WTC11 (cell line): ENCODE measurements at regions not wholly inside any gene's neighbourhood (a gene's known extent, or its start where the extent isn't known, plus 50 kb on each side); places are given as distances from the start of the nearest gene placed in this dataset.

Source experiments
- ATAC-seq: fragments of 200-7000 bp; cut with Tn5 transposase; 2 replicates; pipeline ENCODE4 v1.10.0; 2021; ENCODE audit warnings: mild to moderate bottlenecking, moderate library complexity
- CTCF ChIA-PET: fragments of 300-600 bp; sonication (Branson Sonifier 250); formaldehyde crosslinking; loops from one replicate; lab custom pipeline; 2021; ENCODE audit warnings: antibody characterized with exemption; lab: Charles Lee
- POLR2A ChIA-PET: fragments of 350-600 bp; sonication (Branson Sonifier 250); formaldehyde crosslinking; loops from one replicate; lab custom pipeline; 2021; ENCODE audit warnings: antibody characterized with exemption; lab: Charles Lee
- DNase-seq: peaks from one replicate; pipeline ENCODE4 v3.0.0; 2021; ENCODE audit warnings: low spot score
- H3K27ac Mint-ChIP-seq: 2 replicates; pipeline ENCODE4 v1.8.0; 2021; ENCODE audit warnings: mixed read lengths
- H3K27me3 Mint-ChIP-seq: 2 replicates; pipeline ENCODE4 v1.8.0; 2021; ENCODE audit warnings: low read depth, mild to moderate bottlenecking, moderate library complexity, mixed read lengths
- H3K36me3 Mint-ChIP-seq: 2 replicates; pipeline ENCODE4 v1.8.0; 2021; ENCODE audit warnings: mixed read lengths
- H3K4me1 Mint-ChIP-seq: 2 replicates; pipeline ENCODE4 v1.8.0; 2022; ENCODE audit warnings: mixed read lengths
- H3K4me3 Mint-ChIP-seq: 2 replicates; pipeline ENCODE4 v1.8.0; 2021; ENCODE audit warnings: mild to moderate bottlenecking, moderate library complexity, mixed read lengths
- H3K9me3 Mint-ChIP-seq: 2 replicates; pipeline ENCODE4 v1.8.0; 2021; ENCODE audit warnings: mixed read lengths
- CDX4 ChIP-seq: fragments of 250-450 bp; sonication (Bioruptor Pico); IDR thresholded peaks from 2 replicates; pipeline ENCODE4 v1.9.0; 2021; ENCODE audit warnings: moderate library complexity, mild to moderate bottlenecking, inconsistent platforms, borderline replicate concordance
- ELF4 ChIP-seq: sonication (generic); formaldehyde crosslinking; IDR thresholded peaks from 2 replicates; pipeline ENCODE4 v1.8.1; 2022; ENCODE audit warnings: low read depth, mild to moderate bottlenecking, moderate library complexity, missing genetic modification reagents
- FOXJ3 ChIP-seq: sonication (generic); formaldehyde crosslinking; IDR thresholded peaks from 2 replicates; pipeline ENCODE4 v1.9.0; 2021; ENCODE audit warnings: missing genetic modification reagents, mild to moderate bottlenecking, borderline replicate concordance
- HMGXB4 ChIP-seq: sonication (generic); formaldehyde crosslinking; IDR thresholded peaks from 2 replicates; pipeline ENCODE4 v1.8.1; 2023; ENCODE audit warnings: mild to moderate bottlenecking, moderate library complexity, missing genetic modification reagents
- IRF2 ChIP-seq: sonication (generic); formaldehyde crosslinking; IDR thresholded peaks from 2 replicates; pipeline ENCODE4 v1.8.0; 2022; ENCODE audit warnings: low read depth, missing genetic modification reagents, borderline replicate concordance
- JAZF1 ChIP-seq: fragments of 250-450 bp; sonication (Bioruptor Pico); IDR thresholded peaks from 2 replicates; pipeline ENCODE4 v1.9.0; 2021; ENCODE audit warnings: moderate library complexity, mild to moderate bottlenecking, inconsistent platforms
- MLX ChIP-seq: sonication (generic); formaldehyde crosslinking; IDR thresholded peaks from 2 replicates; pipeline ENCODE4 v1.8.1; 2023; ENCODE audit warnings: mild to moderate bottlenecking, missing genetic modification reagents, moderate library complexity
- NR1H2 ChIP-seq: sonication (generic); formaldehyde crosslinking; IDR thresholded peaks from 2 replicates; pipeline ENCODE4 v1.9.0; 2021; ENCODE audit warnings: mild to moderate bottlenecking, moderate library complexity, missing genetic modification reagents
- OVOL2 ChIP-seq: fragments of 250-450 bp; sonication (Bioruptor Pico); IDR thresholded peaks from 2 replicates; pipeline ENCODE4 v1.9.0; 2021; ENCODE audit warnings: mild to moderate bottlenecking, borderline replicate concordance
- SOX15 ChIP-seq: fragments of 250-450 bp; sonication (Bioruptor Pico); IDR thresholded peaks from 2 replicates; pipeline ENCODE4 v1.9.0; 2021; ENCODE audit warnings: mild to moderate bottlenecking
- TEAD1 ChIP-seq: sonication (generic); formaldehyde crosslinking; IDR thresholded peaks from 2 replicates; pipeline ENCODE4 v1.8.0; 2022; ENCODE audit warnings: mild to moderate bottlenecking, missing genetic modification reagents
- TEAD4 ChIP-seq: sonication (generic); formaldehyde crosslinking; IDR thresholded peaks from 2 replicates; pipeline ENCODE4 v1.8.0; 2022; ENCODE audit warnings: mild to moderate bottlenecking, missing genetic modification reagents
- ZNF121 ChIP-seq: sonication (generic); formaldehyde crosslinking; IDR thresholded peaks from 2 replicates; pipeline ENCODE4 v1.8.0; 2023; ENCODE audit warnings: missing genetic modification reagents
- ZNF396 ChIP-seq: fragments of 250-450 bp; sonication (Bioruptor Pico); IDR thresholded peaks from 2 replicates; pipeline ENCODE4 v1.8.0; 2021; ENCODE audit warnings: mild to moderate bottlenecking, moderate library complexity, borderline replicate concordance
- ZSCAN18 ChIP-seq: fragments of 250-450 bp; sonication (Bioruptor Pico); IDR thresholded peaks from 2 replicates; pipeline ENCODE4 v2.1.2; 2022; ENCODE audit warnings: mild to moderate bottlenecking, moderate library complexity
- TF ChIP-seq, protein P1 (sequence below): fragments of 250-450 bp; sonication (Bioruptor Pico); IDR thresholded peaks from 2 replicates; pipeline ENCODE4 v1.9.0; 2021; ENCODE audit warnings: mild to moderate bottlenecking, borderline replicate concordance
- TF ChIP-seq, protein P2 (sequence below): sonication (generic); formaldehyde crosslinking; IDR thresholded peaks from 2 replicates; pipeline ENCODE4 v1.8.0; 2023; ENCODE audit warnings: mild to moderate bottlenecking, missing genetic modification reagents
- TF ChIP-seq, protein P3 (sequence below): sonication (generic); formaldehyde crosslinking; IDR thresholded peaks from 2 replicates; pipeline ENCODE4 v1.8.1; 2023; ENCODE audit warnings: mild to moderate bottlenecking, missing genetic modification reagents
- TF ChIP-seq, protein P4 (sequence below): sonication (generic); formaldehyde crosslinking; IDR thresholded peaks from 2 replicates; pipeline ENCODE4 v1.8.0; 2023; ENCODE audit warnings: missing genetic modification reagents

DNA sequence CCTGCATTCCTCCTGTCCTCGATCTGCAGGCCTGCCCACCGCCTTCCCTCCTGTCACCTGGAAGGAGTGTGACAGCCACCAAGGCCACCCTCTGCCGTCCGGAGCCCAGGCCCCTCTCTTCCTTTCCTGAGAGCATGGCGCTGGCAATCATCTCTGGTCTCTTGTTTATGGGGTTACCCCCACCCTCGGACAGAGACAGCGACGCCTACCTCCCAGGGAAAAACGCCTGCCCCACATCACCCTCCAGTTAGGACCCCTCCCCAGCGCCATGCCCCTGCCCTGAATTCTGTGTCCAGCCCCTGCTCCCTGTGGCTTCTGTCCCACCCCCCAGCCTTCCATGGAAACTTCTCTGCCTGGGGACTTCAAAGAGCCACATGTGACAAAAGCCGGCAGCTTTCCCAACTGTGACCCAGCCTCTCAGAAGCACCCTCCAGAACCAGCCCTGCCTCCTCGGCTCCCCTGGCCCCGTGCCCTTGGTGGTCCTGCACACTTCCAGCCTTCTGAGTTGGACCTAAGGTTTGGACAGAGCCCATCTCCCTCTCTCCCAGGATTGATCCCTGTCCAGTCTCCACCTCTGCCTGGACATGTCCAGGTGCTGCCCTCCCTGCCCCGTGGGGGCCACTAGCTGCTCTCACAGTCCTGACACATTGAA lies 145.0 kb upstream of the HDAC4 start:
- Mint-ChIP-seq H3K27ac (no peak overlapping the region), H3K36me3 (no peaks in the 10 kb centered on the region), H3K9me3 (peaks cover 13% of the 10 kb centered on the region; the same call in 1 of the 2 replicates), H3K4me3 (no peak overlapping the region), H3K4me1 (no peaks in the 10 kb centered on the region), H3K27me3 (no peaks in the 10 kb centered on the region)
- TF ChIP-seq, protein P1, sequence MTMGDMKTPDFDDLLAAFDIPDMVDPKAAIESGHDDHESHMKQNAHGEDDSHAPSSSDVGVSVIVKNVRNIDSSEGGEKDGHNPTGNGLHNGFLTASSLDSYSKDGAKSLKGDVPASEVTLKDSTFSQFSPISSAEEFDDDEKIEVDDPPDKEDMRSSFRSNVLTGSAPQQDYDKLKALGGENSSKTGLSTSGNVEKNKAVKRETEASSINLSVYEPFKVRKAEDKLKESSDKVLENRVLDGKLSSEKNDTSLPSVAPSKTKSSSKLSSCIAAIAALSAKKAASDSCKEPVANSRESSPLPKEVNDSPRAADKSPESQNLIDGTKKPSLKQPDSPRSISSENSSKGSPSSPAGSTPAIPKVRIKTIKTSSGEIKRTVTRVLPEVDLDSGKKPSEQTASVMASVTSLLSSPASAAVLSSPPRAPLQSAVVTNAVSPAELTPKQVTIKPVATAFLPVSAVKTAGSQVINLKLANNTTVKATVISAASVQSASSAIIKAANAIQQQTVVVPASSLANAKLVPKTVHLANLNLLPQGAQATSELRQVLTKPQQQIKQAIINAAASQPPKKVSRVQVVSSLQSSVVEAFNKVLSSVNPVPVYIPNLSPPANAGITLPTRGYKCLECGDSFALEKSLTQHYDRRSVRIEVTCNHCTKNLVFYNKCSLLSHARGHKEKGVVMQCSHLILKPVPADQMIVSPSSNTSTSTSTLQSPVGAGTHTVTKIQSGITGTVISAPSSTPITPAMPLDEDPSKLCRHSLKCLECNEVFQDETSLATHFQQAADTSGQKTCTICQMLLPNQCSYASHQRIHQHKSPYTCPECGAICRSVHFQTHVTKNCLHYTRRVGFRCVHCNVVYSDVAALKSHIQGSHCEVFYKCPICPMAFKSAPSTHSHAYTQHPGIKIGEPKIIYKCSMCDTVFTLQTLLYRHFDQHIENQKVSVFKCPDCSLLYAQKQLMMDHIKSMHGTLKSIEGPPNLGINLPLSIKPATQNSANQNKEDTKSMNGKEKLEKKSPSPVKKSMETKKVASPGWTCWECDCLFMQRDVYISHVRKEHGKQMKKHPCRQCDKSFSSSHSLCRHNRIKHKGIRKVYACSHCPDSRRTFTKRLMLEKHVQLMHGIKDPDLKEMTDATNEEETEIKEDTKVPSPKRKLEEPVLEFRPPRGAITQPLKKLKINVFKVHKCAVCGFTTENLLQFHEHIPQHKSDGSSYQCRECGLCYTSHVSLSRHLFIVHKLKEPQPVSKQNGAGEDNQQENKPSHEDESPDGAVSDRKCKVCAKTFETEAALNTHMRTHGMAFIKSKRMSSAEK: no peak
- TF ChIP-seq TEAD1 (CRISPR knock-in tag) (no peak), SOX15 (CRISPR knock-in tag) (no peak), MLX (CRISPR knock-in tag) (no peak), ELF4 (no peak), OVOL2 (no peak), IRF2 (CRISPR knock-in tag) (no peak), TEAD4 (no peak), HMGXB4 (CRISPR knock-in tag) (no peak), ZNF396 (CRISPR knock-in tag) (no peak), ZNF121 (CRISPR knock-in tag) (no peak), CDX4 (CRISPR knock-in tag) (no peak), FOXJ3 (CRISPR knock-in tag) (no peak), NR1H2 (CRISPR knock-in tag) (no peak), ZSCAN18 (CRISPR knock-in tag) (no peak), JAZF1 (CRISPR knock-in tag) (no peak)
- TF ChIP-seq, protein P2, sequence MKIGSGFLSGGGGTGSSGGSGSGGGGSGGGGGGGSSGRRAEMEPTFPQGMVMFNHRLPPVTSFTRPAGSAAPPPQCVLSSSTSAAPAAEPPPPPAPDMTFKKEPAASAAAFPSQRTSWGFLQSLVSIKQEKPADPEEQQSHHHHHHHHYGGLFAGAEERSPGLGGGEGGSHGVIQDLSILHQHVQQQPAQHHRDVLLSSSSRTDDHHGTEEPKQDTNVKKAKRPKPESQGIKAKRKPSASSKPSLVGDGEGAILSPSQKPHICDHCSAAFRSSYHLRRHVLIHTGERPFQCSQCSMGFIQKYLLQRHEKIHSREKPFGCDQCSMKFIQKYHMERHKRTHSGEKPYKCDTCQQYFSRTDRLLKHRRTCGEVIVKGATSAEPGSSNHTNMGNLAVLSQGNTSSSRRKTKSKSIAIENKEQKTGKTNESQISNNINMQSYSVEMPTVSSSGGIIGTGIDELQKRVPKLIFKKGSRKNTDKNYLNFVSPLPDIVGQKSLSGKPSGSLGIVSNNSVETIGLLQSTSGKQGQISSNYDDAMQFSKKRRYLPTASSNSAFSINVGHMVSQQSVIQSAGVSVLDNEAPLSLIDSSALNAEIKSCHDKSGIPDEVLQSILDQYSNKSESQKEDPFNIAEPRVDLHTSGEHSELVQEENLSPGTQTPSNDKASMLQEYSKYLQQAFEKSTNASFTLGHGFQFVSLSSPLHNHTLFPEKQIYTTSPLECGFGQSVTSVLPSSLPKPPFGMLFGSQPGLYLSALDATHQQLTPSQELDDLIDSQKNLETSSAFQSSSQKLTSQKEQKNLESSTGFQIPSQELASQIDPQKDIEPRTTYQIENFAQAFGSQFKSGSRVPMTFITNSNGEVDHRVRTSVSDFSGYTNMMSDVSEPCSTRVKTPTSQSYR (CRISPR knock-in tag): no peak
- TF ChIP-seq, protein P3, sequence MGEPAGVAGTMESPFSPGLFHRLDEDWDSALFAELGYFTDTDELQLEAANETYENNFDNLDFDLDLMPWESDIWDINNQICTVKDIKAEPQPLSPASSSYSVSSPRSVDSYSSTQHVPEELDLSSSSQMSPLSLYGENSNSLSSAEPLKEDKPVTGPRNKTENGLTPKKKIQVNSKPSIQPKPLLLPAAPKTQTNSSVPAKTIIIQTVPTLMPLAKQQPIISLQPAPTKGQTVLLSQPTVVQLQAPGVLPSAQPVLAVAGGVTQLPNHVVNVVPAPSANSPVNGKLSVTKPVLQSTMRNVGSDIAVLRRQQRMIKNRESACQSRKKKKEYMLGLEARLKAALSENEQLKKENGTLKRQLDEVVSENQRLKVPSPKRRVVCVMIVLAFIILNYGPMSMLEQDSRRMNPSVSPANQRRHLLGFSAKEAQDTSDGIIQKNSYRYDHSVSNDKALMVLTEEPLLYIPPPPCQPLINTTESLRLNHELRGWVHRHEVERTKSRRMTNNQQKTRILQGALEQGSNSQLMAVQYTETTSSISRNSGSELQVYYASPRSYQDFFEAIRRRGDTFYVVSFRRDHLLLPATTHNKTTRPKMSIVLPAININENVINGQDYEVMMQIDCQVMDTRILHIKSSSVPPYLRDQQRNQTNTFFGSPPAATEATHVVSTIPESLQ (CRISPR knock-in tag): no peak
- TF ChIP-seq, protein P4, sequence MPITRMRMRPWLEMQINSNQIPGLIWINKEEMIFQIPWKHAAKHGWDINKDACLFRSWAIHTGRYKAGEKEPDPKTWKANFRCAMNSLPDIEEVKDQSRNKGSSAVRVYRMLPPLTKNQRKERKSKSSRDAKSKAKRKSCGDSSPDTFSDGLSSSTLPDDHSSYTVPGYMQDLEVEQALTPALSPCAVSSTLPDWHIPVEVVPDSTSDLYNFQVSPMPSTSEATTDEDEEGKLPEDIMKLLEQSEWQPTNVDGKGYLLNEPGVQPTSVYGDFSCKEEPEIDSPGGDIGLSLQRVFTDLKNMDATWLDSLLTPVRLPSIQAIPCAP (CRISPR knock-in tag): no peak
- CTCF ChIA-PET: no interaction called here
- POLR2A ChIA-PET: no interaction called here
- DNase-seq (no peak), ATAC-seq (no peak)
